ENCODE measurements at regions not wholly inside any gene's neighbourhood (a gene's known extent, or its start where the extent isn't known, plus 50 kb on each side); places are given as distances from the start of the nearest gene placed in this dataset.

DNA sequence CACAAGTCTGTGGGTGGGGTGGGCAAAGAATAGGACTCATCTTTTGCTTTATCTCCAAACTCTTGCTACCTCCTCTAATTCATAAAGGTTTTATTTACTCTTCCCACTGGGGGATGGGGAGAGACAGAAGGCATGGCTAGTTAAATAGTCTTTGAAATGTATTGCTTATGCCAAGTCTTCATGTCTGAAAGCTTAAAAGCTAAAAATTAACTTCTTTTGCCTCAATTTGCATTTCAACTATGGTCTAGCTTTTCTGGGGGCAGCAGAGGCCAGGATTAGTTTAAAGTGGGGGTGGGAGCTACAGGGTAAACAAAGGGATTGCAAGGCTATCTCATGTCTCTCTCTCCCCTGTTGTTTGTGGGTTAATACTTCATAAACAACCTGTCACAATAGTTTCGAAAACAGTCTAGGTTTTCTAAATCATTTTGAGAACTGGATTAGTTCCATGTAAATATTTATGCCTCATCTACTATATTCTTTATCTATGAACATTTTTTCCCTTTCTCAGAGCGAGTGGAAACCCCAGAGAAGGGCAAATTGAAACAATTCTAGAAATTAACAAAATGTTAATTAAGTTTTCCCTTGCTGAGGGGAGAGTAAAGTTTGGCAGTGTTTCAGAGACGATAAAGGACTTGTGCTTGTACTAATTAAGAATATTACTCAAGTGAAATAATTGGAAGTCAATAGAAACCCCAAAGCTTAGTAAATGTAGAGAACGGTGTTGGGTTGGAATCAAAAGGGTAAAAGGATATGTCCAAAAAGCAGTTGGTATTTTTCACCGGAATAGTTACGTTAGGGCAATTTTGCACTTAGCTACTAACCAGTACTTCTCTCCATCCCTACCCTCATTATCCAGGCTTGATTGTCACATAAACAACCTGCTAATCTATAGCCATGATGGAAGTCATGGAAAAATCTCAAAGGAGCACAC lies 182.2 kb downstream of the GIPC2 start:
- no peak for TF ChIP-seq TCF12 (IDR thresholded peaks at IDR 0.05; ENCODE audit: low read depth)
- TF ChIP-seq RAD21 (IDR thresholded peaks at IDR 0.05; ENCODE audit: low read depth), result no peak
- no peak for TF ChIP-seq EP300 (IDR thresholded peaks at IDR 0.05; ENCODE audit: borderline replicate concordance)
- no peak for TF ChIP-seq EGR1 (IDR thresholded peaks at IDR 0.05)
- TF ChIP-seq, protein P1, sequence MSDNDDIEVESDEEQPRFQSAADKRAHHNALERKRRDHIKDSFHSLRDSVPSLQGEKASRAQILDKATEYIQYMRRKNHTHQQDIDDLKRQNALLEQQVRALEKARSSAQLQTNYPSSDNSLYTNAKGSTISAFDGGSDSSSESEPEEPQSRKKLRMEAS (IDR thresholded peaks at IDR 0.05), result no peak
- TF ChIP-seq TAF1 (IDR thresholded peaks at IDR 0.05; ENCODE audit: low read depth), result no peak
- TF ChIP-seq, protein P2, sequence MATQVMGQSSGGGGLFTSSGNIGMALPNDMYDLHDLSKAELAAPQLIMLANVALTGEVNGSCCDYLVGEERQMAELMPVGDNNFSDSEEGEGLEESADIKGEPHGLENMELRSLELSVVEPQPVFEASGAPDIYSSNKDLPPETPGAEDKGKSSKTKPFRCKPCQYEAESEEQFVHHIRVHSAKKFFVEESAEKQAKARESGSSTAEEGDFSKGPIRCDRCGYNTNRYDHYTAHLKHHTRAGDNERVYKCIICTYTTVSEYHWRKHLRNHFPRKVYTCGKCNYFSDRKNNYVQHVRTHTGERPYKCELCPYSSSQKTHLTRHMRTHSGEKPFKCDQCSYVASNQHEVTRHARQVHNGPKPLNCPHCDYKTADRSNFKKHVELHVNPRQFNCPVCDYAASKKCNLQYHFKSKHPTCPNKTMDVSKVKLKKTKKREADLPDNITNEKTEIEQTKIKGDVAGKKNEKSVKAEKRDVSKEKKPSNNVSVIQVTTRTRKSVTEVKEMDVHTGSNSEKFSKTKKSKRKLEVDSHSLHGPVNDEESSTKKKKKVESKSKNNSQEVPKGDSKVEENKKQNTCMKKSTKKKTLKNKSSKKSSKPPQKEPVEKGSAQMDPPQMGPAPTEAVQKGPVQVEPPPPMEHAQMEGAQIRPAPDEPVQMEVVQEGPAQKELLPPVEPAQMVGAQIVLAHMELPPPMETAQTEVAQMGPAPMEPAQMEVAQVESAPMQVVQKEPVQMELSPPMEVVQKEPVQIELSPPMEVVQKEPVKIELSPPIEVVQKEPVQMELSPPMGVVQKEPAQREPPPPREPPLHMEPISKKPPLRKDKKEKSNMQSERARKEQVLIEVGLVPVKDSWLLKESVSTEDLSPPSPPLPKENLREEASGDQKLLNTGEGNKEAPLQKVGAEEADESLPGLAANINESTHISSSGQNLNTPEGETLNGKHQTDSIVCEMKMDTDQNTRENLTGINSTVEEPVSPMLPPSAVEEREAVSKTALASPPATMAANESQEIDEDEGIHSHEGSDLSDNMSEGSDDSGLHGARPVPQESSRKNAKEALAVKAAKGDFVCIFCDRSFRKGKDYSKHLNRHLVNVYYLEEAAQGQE (IDR thresholded peaks at IDR 0.05; ENCODE audit: low read depth), result no peak
- TF ChIP-seq CREB1 (IDR thresholded peaks at IDR 0.05; ENCODE audit: low read depth), result no peak
- no peak for TF ChIP-seq NFIC (IDR thresholded peaks at IDR 0.05)
- no peak for TF ChIP-seq FOXM1 (IDR thresholded peaks at IDR 0.05; ENCODE audit: borderline replicate concordance, low read depth)
- TF ChIP-seq YY1 (IDR thresholded peaks at IDR 0.05; ENCODE audit: low read depth), result no peak
- TF ChIP-seq, protein P3, sequence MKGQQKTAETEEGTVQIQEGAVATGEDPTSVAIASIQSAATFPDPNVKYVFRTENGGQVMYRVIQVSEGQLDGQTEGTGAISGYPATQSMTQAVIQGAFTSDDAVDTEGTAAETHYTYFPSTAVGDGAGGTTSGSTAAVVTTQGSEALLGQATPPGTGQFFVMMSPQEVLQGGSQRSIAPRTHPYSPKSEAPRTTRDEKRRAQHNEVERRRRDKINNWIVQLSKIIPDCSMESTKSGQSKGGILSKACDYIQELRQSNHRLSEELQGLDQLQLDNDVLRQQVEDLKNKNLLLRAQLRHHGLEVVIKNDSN (IDR thresholded peaks at IDR 0.05), result no peak
